K562 (cell line): ENCODE measurements at regions not wholly inside any gene's neighbourhood (a gene's known extent, or its start where the extent isn't known, plus 50 kb on each side); places are given as distances from the start of the nearest gene placed in this dataset.
A peak's percentile ranks its signal among the peaks of the same experiment; 100 is the strongest.

Experiments
- ATAC-seq: fragments of 200-7000 bp; cut with Tn5 transposase; 3 replicates; pipeline ENCODE4 v1.9.1; 2020; ENCODE audit warnings: moderate library complexity
- BruUV-seq: library from RNA; stranded (reverse); fragments of 400-500 nt; replicated peaks from 2 replicates; lab custom pipeline; 2021; lab: Mats Ljungman, UMichigan
- CTCF ChIA-PET: fragments of 300-600 bp; formaldehyde crosslinking; extraction: SDS; loops from one replicate; lab custom pipeline; 2021; ENCODE audit warnings: low intra/inter-chr PET ratio; lab: Yijun Ruan, JAX
- POLR2A ChIA-PET: fragments of 300-600, 350-650 bp; sonication (Branson Sonifier 250); formaldehyde crosslinking; extraction: SDS; loops from one replicate; lab custom pipeline; 2021; ENCODE audit warnings: antibody characterized with exemption, inconsistent platforms; lab: Yijun Ruan, JAX
- DNase-seq, 4 experiments: peaks; one replicate each; pipeline versions ENCODE4 v3.0.0 to v3.0.0-alpha.2; 2011 to 2018; ENCODE audit warnings: low spot score in 3 of 4, mixed read lengths in 3 of 4; ENCODE audit errors: extremely low read depth in 1 of 4
- FAIRE-seq: peaks from 2 replicates; lab custom pipeline; 2011; peaks lifted over from hg19 to GRCh38; lab: Jason Lieb, UNC
- H2AFZ ChIP-seq: 2 replicates; pipeline ENCODE4 v1.6.0; 2011; ENCODE audit warnings: low read depth, low read length, control low read depth, inconsistent platforms
- H3K27ac ChIP-seq: fragments of 200-600 bp; 3 replicates; pipeline ENCODE4 v1.8.0; 2011; ENCODE audit warnings: low read depth, mild to moderate bottlenecking, control low read depth, inconsistent platforms, low read length, moderate library complexity, mixed read lengths; ENCODE audit errors: extremely low read depth
- H3K27me3 ChIP-seq, 2 experiments: fragments of 300-600 bp in 1 of 2; 2 replicates in 1 of 2; 3 replicates in 1 of 2; pipeline versions ENCODE4 v1.6.0 to v1.8.0; 2011; ENCODE audit warnings: inconsistent platforms in 2 of 2, low read length in 2 of 2, mild to moderate bottlenecking in 1 of 2, mixed read lengths in 1 of 2, moderate library complexity in 1 of 2; ENCODE audit not compliant: control insufficient read depth in 2 of 2, insufficient read depth in 2 of 2
- H3K36me3 ChIP-seq: fragments of 300-600 bp; 3 replicates; pipeline ENCODE4 v1.8.0; 2011; ENCODE audit warnings: mild to moderate bottlenecking, low read length, inconsistent platforms; ENCODE audit not compliant: control insufficient read depth, insufficient read depth
- H3K4me1 ChIP-seq, 2 experiments: fragments of 200-600 bp in 1 of 2; replicated peaks in 1 of 2; 2 replicates in 1 of 2; 3 replicates in 1 of 2; pipeline versions ENCODE4 v1.5.1 to v1.8.0; 2011; ENCODE audit warnings: inconsistent platforms in 2 of 2, low read length in 2 of 2, mild to moderate bottlenecking in 1 of 2, mixed read lengths in 1 of 2, moderate library complexity in 1 of 2; ENCODE audit not compliant: control insufficient read depth in 2 of 2, insufficient read depth in 2 of 2
- H3K4me2 ChIP-seq: 2 replicates; pipeline ENCODE4 v1.6.1; 2011; ENCODE audit warnings: low read length, control low read depth, inconsistent platforms, mixed read lengths; ENCODE audit not compliant: insufficient read depth
- H3K4me3 ChIP-seq: fragments of 200-600 bp; sonication (generic), shearing (Covaris generic); 2 replicates; pipeline ENCODE4 v1.5.1; 2016; ENCODE audit warnings: control low read depth, inconsistent platforms
- H3K79me2 ChIP-seq: fragments of 200-600 bp; 3 replicates; pipeline ENCODE4 v1.8.0; 2011; ENCODE audit warnings: low read length, inconsistent platforms; ENCODE audit not compliant: control insufficient read depth, insufficient read depth
- H3K9ac ChIP-seq, 2 experiments: 2 replicates each; pipeline versions ENCODE4 v1.6.0 to v1.6.1; 2011; ENCODE audit warnings: low read depth in 2 of 2, low read length in 2 of 2, control low read depth in 1 of 2, inconsistent platforms in 1 of 2, mild to moderate bottlenecking in 1 of 2, mixed read lengths in 1 of 2; ENCODE audit not compliant: insufficient read depth in 1 of 2
- H3K9me1 ChIP-seq: one replicate; pipeline ENCODE4 v1.6.0; 2011; ENCODE audit warnings: inconsistent platforms, mild to moderate bottlenecking, low read length, moderate library complexity; ENCODE audit not compliant: control insufficient read depth, insufficient read depth
- H3K9me3 ChIP-seq: replicated peaks from 2 replicates; pipeline ENCODE4 v1.5.1; 2011; ENCODE audit warnings: low read depth, low read length, inconsistent platforms; ENCODE audit not compliant: control insufficient read depth, insufficient read depth
- H4K20me1 ChIP-seq: replicated peaks from 2 replicates; pipeline ENCODE4 v1.6.1; 2011; ENCODE audit warnings: low read length, inconsistent platforms, mixed read lengths; ENCODE audit not compliant: control insufficient read depth, insufficient read depth
- DDX20 ChIP-seq: fragments of 450-650 bp; IDR thresholded peaks from 2 replicates; pipeline ENCODE4 v1.6.1; 2016; ENCODE audit warnings: missing genetic modification characterization, low read depth, mild to moderate bottlenecking, missing compliant biosample characterization, moderate library complexity
- ETV5 ChIP-seq: sonication (generic); formaldehyde crosslinking; IDR thresholded peaks from 2 replicates; pipeline ENCODE4 v1.4.0; 2020; ENCODE audit warnings: low read depth, mild to moderate bottlenecking, missing genetic modification reagents
- FOXP1 ChIP-seq: sonication (generic); formaldehyde crosslinking; IDR thresholded peaks from 2 replicates; pipeline ENCODE4 v1.8.0; 2022; ENCODE audit warnings: mild to moderate bottlenecking, missing genetic modification reagents
- GTF2A2 ChIP-seq: IDR thresholded peaks from 2 replicates; pipeline ENCODE4 v1.6.1; 2016; ENCODE audit warnings: mild to moderate bottlenecking, missing genetic modification characterization, missing compliant biosample characterization
- HMG20A ChIP-seq: fragments of 450-650 bp; formaldehyde crosslinking; conservative IDR thresholded peaks from 2 replicates; pipeline ENCODE4 v1.4.0; 2020; ENCODE audit warnings: mild to moderate bottlenecking, mixed read lengths
- MNT ChIP-seq, 2 experiments: fragments of 450-650 bp; conservative IDR thresholded peaks; 2 replicates each; pipeline ENCODE4 v1.6.1; 2017; ENCODE audit warnings: mild to moderate bottlenecking in 2 of 2, moderate library complexity in 2 of 2
- NFRKB ChIP-seq: fragments of 450-650 bp; IDR thresholded peaks from 2 replicates; pipeline ENCODE4 v1.6.1; 2016; ENCODE audit warnings: low read depth
- NR4A1 ChIP-seq, 2 experiments: fragments of 250-450 bp in 1 of 2; fragments of 450-650 bp in 1 of 2; sonication (Bioruptor Pico) in 1 of 2; IDR thresholded peaks; 2 replicates each; pipeline versions ENCODE4 v1.4.0 to v1.6.1; 2016 to 2020; ENCODE audit warnings: mild to moderate bottlenecking in 2 of 2, missing compliant biosample characterization in 1 of 2, missing genetic modification characterization in 1 of 2, moderate library complexity in 1 of 2
- SMAD3 ChIP-seq: fragments of 450-650 bp; formaldehyde crosslinking; conservative IDR thresholded peaks from 2 replicates; pipeline ENCODE4 v1.4.0; 2020; ENCODE audit warnings: mild to moderate bottlenecking
- SMARCA4 ChIP-seq: fragments of 450-650 bp; IDR thresholded peaks from 2 replicates; pipeline ENCODE4 v1.6.1; 2016
- TAF1 ChIP-seq: IDR thresholded peaks from 2 replicates; pipeline ENCODE4 v1.6.1; 2011; ENCODE audit warnings: mild to moderate bottlenecking, low read length, moderate library complexity; ENCODE audit not compliant: insufficient read depth, control insufficient read depth, severe bottlenecking; ENCODE audit errors: extremely low read depth
- ZNF134 ChIP-seq: fragments of 250-450 bp; sonication (Bioruptor Pico); conservative IDR thresholded peaks from 2 replicates; pipeline ENCODE4 v1.4.0; 2020
- ZNF280B ChIP-seq: fragments of 250-450 bp; sonication (Bioruptor Pico); IDR thresholded peaks from 2 replicates; pipeline ENCODE4 v1.5.1; 2021; ENCODE audit warnings: mild to moderate bottlenecking
- WGBS: fragments of 100-300 bp; shearing (Covaris generic); methylation state at CpG from one replicate; pipeline ENCODE4 v1.1.6; 2016; ENCODE audit warnings: low coverage, mixed read lengths; ENCODE audit not compliant: insufficient coverage; ENCODE audit errors: missing lambda C conversion rate; 5-methylcytosine and 5-hydroxymethylcytosine counted together
- in situ Hi-C: fragments of 300-500 bp; cut with MboI; formaldehyde crosslinking; loops from 4 replicates; pipeline ENCODE4 v1.15.0; 2018; ENCODE audit warnings: inconsistent platforms, mixed read lengths
- intact Hi-C: fragments of 100-400 bp; cut with micrococcal nuclease; formaldehyde crosslinking; loops from 2 replicates; pipeline ENCODE4 v1.14.2; 2022
- TF ChIP-seq, protein P1 (sequence below), 3 experiments: fragments of 200-800 bp in 1 of 3; sonication (Bioruptor generic) in 1 of 3; sonication (generic) in 1 of 3; formaldehyde crosslinking in 1 of 3; IDR thresholded peaks; 2 replicates each; pipeline versions ENCODE4 v1.6.1 to v1.8.0; 2016 to 2022; ENCODE audit warnings: mild to moderate bottlenecking in 2 of 3, missing compliant biosample characterization in 2 of 3, missing genetic modification characterization in 2 of 3, missing genetic modification reagents in 1 of 3

DNA sequence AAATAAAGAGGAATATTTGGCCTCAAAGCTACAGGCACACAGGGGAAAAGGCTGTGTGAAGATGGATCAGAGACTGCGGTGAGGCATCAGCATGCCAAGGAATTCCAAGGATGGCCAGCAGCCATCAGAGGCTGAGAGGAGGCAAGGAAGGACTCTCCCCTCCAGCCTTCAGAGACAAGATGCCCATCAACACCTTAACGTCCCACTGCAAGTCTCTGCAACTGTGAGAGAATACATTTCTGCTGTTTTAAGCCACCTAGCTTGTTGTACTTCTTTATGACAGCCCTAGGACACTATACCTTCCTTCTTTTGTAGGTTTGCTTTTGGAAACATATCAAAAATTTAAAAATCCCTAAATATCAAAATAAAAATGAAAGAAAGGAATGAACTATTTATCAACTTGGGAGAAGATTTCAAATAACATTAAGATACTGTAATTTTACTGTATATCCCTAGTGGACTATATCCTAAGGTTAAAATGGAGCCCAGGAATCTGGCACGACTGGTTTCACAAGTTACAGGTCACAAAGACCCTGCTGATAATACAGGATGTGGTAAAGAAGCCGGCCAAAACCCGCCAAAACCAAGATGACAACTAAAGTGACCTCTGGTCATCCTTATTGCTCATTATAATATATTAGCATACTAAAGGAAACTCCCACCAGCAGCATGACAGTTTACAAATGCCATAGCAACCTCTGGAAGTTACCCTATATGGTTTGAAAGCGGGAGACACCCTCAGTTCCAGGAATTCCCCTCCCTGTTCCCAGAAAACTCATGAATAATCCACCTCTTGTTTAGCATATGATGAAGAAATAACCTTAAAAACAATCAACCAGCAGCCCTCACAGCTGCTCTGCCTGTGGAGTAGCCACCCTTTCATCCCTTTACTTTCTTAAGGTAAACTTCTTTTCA lies 185.2 kb downstream of the AVL9 start:
- Histone ChIP-seq H3K4me3 (no peak overlapping the region), H3K9me1 (no peaks in the 10 kb centered on the region), H3K9ac (peak overlapping the region; percentile 43 to 72; a peak in 3 of 4 replicates), H3K27ac (peak overlapping the region; percentile 95), H3K9me3 (no peaks in the 10 kb centered on the region), H3K4me1 (peaks cover 0 to 22% of the 10 kb centered on the region in 2 experiments; a peak in 4 of 5 replicates), H3K79me2 (no peaks in the 10 kb centered on the region), H4K20me1 (no peaks in the 10 kb centered on the region), H2AFZ (peak overlapping the region; percentile 84), H3K36me3 (no peaks in the 10 kb centered on the region), H3K4me2 (peak overlapping the region; percentile 66), H3K27me3 (no peaks in the 10 kb centered on the region)
- DNase-seq (peak in 2 of 4 experiments; percentile 31 to 92), ATAC-seq (peak; percentile 96), FAIRE-seq (peak; percentile 70)
- WGBS: 9% methylated on average over 6 of the region's 6 CpGs
- POLR2A ChIA-PET: interaction anchor here (1.3 to 1.6 kb wide), 2 partner anchors 10 to 17 kb away, joined by 3 to 8 read pairs; no protein-coding TSS in a partner anchor
- TSS peak; percentile 91 for BruUV-seq
- CTCF ChIA-PET: interaction anchor here (0.6 kb wide), 1 partner anchor 429 kb away, joined by 3 read pairs; the partner anchor contains the start of gene RP9
- in situ Hi-C loops (no loop called here), intact Hi-C loops (loop anchor here (5.0 kb wide), 1 partner anchor 183 kb away; the partner anchor contains the start of gene AVL9)
- TF ChIP-seq GTF2A2 (tag) (no peak), MNT (conservative IDR thresholded peaks at IDR 0.05) (0 out of 4 replicates have a peak, but pooled peaks of 1 of the 2 experiments have one; percentile 28), DDX20 (peak; percentile 33; the same call in 1 of the 2 replicates), ZNF134 (CRISPR knock-in tag) (0 out of 2 replicates have a peak, but pooled peaks have one; percentile 19), HMG20A (CRISPR knock-in tag) (no peak), SMARCA4 (0 out of 2 replicates have a peak, but pooled peaks have one; percentile 35), FOXP1 (CRISPR knock-in tag) (no peak), NFRKB (peak; percentile 22; the same call in 1 of the 2 replicates), SMAD3 (0 out of 2 replicates have a peak, but pooled peaks have one; percentile 51), ETV5 (CRISPR knock-in tag) (peak; percentile 87), ZNF280B (CRISPR knock-in tag) (no peak), NR4A1 (CRISPR knock-in tag; IDR thresholded peaks at IDR 0.05) (no peak), NR4A1 (tag; IDR thresholded peaks at IDR 0.05) (no peak), TAF1 (peak; percentile 27)
- TF ChIP-seq, protein P1, sequence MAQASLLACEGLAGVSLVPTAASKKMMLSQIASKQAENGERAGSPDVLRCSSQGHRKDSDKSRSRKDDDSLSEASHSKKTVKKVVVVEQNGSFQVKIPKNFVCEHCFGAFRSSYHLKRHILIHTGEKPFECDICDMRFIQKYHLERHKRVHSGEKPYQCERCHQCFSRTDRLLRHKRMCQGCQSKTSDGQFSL (CRISPR knock-in tag; IDR thresholded peaks at IDR 0.05): no peak
- TF ChIP-seq, protein P1 (tag; IDR thresholded peaks at IDR 0.05): peak in 1 of 2 experiments; percentile 64; a peak in 1 of 4 replicates
